ENCODE measurements at regions not wholly inside any gene's neighbourhood (a gene's known extent, or its start where the extent isn't known, plus 50 kb on each side); places are given as distances from the start of the nearest gene placed in this dataset.

DNA sequence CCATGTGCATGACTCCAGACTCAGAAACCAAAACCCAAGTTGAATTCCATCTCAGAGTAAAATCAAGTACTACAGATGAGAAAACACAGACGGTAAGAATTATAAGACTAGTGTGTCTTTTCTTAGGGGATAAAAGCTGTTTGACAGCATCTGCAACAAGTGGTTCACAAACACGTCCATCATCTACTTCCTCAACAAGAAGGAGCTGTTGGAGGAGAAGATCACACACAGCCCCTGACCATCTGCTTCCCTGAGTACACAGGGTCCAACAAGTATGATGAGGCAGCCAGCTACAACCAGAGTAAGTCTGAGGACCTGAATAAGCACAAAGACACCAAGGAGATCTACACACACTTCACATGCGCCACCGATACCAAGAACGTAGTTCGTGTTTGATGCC, 110.7 kb upstream of the ATF7IP start:
- H3K27ac Mint-ChIP-seq: no peak overlapping the region

GRCh38 chr12:14256121-14256520, 109.4 kb upstream of the ATF7IP start:
- Mint-ChIP-seq H3K4me1 (peaks cover 41% of the 10 kb centered on the region), H3K27ac (peak overlapping the region; percentile 98), H3K9me3 (peaks cover 37% of the 10 kb centered on the region), H3K27me3 (ENCODE audit: insufficient read depth) (no peaks in the 10 kb centered on the region), H3K4me3 (no peak overlapping the region), H3K36me3 (ENCODE audit: low read depth) (peaks cover 9% of the 10 kb centered on the region)
- peaks cover 11% of the 10 kb centered on the region for H3K4me1 ChIP-seq (ENCODE audit: control insufficient read depth, insufficient read depth, low read length)
- H3K4me3 ChIP-seq (ENCODE audit: low read length): peak overlapping the region; percentile 33
- WGBS, 2 experiments (ENCODE audit: insufficient coverage in 1 of 2, insufficient read length in 1 of 2): 90 to 93% methylated on average over 4 to 5 of the region's 6 CpGs
- TF ChIP-seq, protein P1, sequence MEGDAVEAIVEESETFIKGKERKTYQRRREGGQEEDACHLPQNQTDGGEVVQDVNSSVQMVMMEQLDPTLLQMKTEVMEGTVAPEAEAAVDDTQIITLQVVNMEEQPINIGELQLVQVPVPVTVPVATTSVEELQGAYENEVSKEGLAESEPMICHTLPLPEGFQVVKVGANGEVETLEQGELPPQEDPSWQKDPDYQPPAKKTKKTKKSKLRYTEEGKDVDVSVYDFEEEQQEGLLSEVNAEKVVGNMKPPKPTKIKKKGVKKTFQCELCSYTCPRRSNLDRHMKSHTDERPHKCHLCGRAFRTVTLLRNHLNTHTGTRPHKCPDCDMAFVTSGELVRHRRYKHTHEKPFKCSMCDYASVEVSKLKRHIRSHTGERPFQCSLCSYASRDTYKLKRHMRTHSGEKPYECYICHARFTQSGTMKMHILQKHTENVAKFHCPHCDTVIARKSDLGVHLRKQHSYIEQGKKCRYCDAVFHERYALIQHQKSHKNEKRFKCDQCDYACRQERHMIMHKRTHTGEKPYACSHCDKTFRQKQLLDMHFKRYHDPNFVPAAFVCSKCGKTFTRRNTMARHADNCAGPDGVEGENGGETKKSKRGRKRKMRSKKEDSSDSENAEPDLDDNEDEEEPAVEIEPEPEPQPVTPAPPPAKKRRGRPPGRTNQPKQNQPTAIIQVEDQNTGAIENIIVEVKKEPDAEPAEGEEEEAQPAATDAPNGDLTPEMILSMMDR (conservative IDR thresholded peaks at IDR 0.05): no peak
- H3K9ac ChIP-seq (ENCODE audit: extremely low read depth, low read length, poor library complexity, severe bottlenecking): no peak overlapping the region
- H3K27me3 ChIP-seq (ENCODE audit: control insufficient read depth, insufficient read depth, low read length, poor library complexity, severe bottlenecking): no peaks in the 10 kb centered on the region
- H3K27ac ChIP-seq (ENCODE audit: low read depth, low read length): no peak overlapping the region
- no peak for DNase-seq
- peaks cover 28% of the 10 kb centered on the region for H3K9me3 ChIP-seq (ENCODE audit: control insufficient read depth, low read length)
- no peaks in the 10 kb centered on the region for H3K36me3 ChIP-seq (ENCODE audit: control insufficient read depth, insufficient read depth, low read length)

More for the DNA sequence above, 110.7 kb upstream of the ATF7IP start:
- Mint-ChIP-seq H3K4me3 (no peak overlapping the region), H3K9me3 (peaks cover 30% of the 10 kb centered on the region), H3K36me3 (ENCODE audit: low read depth) (peaks cover 7% of the 10 kb centered on the region), H3K4me1 (peaks cover 29% of the 10 kb centered on the region), H3K27me3 (ENCODE audit: insufficient read depth) (no peaks in the 10 kb centered on the region)
- 96 to 100% methylated on average over 1 to 6 of the region's 6 CpGs for WGBS, 2 experiments (ENCODE audit: insufficient coverage in 1 of 2, insufficient read length in 1 of 2)
- H3K9me3 ChIP-seq (ENCODE audit: control insufficient read depth, low read length): peaks cover 36% of the 10 kb centered on the region
- no peaks in the 10 kb centered on the region for H3K36me3 ChIP-seq (ENCODE audit: control insufficient read depth, insufficient read depth, low read length)
- TF ChIP-seq, protein P1 (conservative IDR thresholded peaks at IDR 0.05): no peak
- peaks cover 6% of the 10 kb centered on the region for H3K4me1 ChIP-seq (ENCODE audit: control insufficient read depth, insufficient read depth, low read length)
- H3K9ac ChIP-seq (ENCODE audit: extremely low read depth, low read length, poor library complexity, severe bottlenecking): no peak overlapping the region
- H3K27me3 ChIP-seq (ENCODE audit: control insufficient read depth, insufficient read depth, low read length, poor library complexity, severe bottlenecking): no peaks in the 10 kb centered on the region
- DNase-seq: no peak
- no peak overlapping the region for H3K4me3 ChIP-seq (ENCODE audit: low read length)
- no peak overlapping the region for H3K27ac ChIP-seq (ENCODE audit: low read depth, low read length)

DNA sequence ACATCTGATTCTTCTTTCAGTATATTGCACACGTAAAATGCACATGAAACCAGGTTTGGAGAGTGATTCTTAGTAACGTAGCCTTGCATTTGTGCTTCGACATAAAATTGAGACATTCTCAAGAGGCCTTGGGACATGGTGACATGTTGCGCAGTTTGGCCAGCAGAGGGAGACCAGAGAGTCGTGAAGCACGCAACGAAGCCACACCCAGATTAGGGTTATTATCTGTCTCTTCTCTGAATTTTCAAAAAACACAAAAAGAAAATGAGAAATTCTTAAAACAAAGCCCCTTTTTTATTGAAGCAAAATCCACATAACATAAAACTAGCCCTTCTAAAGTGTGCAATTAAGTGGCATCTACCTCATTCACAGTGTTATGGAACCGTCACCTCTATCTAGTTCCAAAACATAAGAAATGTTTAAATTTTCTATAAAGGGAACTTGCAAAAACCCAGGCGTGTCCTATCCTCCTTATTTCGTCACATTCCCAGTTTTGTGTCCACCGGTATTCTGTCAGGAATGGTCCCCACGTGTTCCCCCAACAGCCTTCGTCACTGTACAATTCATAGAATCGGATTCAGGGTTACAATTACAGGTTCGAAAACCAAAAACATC, 108.8 kb upstream of the ATF7IP start:
- H3K27me3 ChIP-seq (ENCODE audit: control insufficient read depth, insufficient read depth, low read length, poor library complexity, severe bottlenecking): no peaks in the 10 kb centered on the region
- H3K27ac ChIP-seq (ENCODE audit: low read depth, low read length): peak overlapping the region; percentile 96
- peak overlapping the region; percentile 63 for H3K9ac ChIP-seq (ENCODE audit: extremely low read depth, low read length, poor library complexity, severe bottlenecking)
- TF ChIP-seq, protein P1 (conservative IDR thresholded peaks at IDR 0.05): peak; percentile 99
- Mint-ChIP-seq H3K4me1 (peaks cover 44% of the 10 kb centered on the region), H3K27me3 (ENCODE audit: insufficient read depth) (no peaks in the 10 kb centered on the region), H3K4me3 (peak overlapping the region; percentile 7), H3K27ac (peak overlapping the region; percentile 98), H3K36me3 (ENCODE audit: low read depth) (peaks cover 9% of the 10 kb centered on the region), H3K9me3 (peaks cover 40% of the 10 kb centered on the region)
- peak overlapping the region; percentile 68 for H3K4me3 ChIP-seq (ENCODE audit: low read length)
- peaks cover 28% of the 10 kb centered on the region for H3K9me3 ChIP-seq (ENCODE audit: control insufficient read depth, low read length)
- peak; percentile 91 for DNase-seq
- peaks cover 11% of the 10 kb centered on the region for H3K4me1 ChIP-seq (ENCODE audit: control insufficient read depth, insufficient read depth, low read length)
- no peaks in the 10 kb centered on the region for H3K36me3 ChIP-seq (ENCODE audit: control insufficient read depth, insufficient read depth, low read length)
- 51 to 78% methylated on average over 8 to 15 of the region's 15 CpGs for WGBS, 2 experiments (ENCODE audit: insufficient coverage in 1 of 2, insufficient read length in 1 of 2)
